Endothelial cell of umbilical vein (primary cell): ENCODE measurements at regions not wholly inside any gene's neighbourhood (a gene's known extent, or its start where the extent isn't known, plus 50 kb on each side); places are given as distances from the start of the nearest gene placed in this dataset.

Experiments used
- BruUV-seq: library from RNA; stranded (reverse); fragments of 400-500 nt; replicated peaks from 2 replicates; lab custom pipeline; 2021; lab: Mats Ljungman, UMichigan
- CTCF ChIA-PET: fragments of 300-600, 350-600 bp; sonication (Branson Sonifier 250); formaldehyde crosslinking; loops from one replicate; lab custom pipeline; 2021; ENCODE audit warnings: antibody characterized with exemption, inconsistent platforms; lab: Charles Lee
- POLR2A ChIA-PET: fragments of 300-600, 350-600 bp; sonication (Branson Sonifier 250); formaldehyde crosslinking; loops from one replicate; lab custom pipeline; 2021; ENCODE audit warnings: antibody characterized with exemption, inconsistent platforms; lab: Charles Lee
- DNase-seq: peaks from one replicate; pipeline ENCODE4 v3.0.0-alpha.2; 2011; ENCODE audit warnings: low read depth, low spot score
- FAIRE-seq: peaks from 2 replicates; lab custom pipeline; 2011; peaks lifted over from hg19 to GRCh38; lab: Jason Lieb, UNC
- H2AFZ ChIP-seq: 2 replicates; pipeline ENCODE4 v1.6.0; 2012; ENCODE audit warnings: low read depth, low read length, control low read depth, inconsistent platforms
- H3K27ac ChIP-seq: 2 replicates; pipeline ENCODE4 v1.5.1; 2011; ENCODE audit warnings: low read depth, mild to moderate bottlenecking, control low read depth, low read length, moderate library complexity; ENCODE audit not compliant: insufficient read depth
- H3K27me3 ChIP-seq, 2 experiments: 2 replicates each; pipeline versions ENCODE4 v1.6.0 to v1.6.1; 2011; ENCODE audit warnings: low read length in 2 of 2, mixed read lengths in 1 of 2; ENCODE audit not compliant: control insufficient read depth in 2 of 2, insufficient read depth in 2 of 2
- H3K36me3 ChIP-seq, 2 experiments: 2 replicates in 1 of 2; 3 replicates in 1 of 2; pipeline ENCODE4 v1.5.1; 2011; ENCODE audit warnings: low read length in 2 of 2, mild to moderate bottlenecking in 1 of 2, moderate library complexity in 1 of 2; ENCODE audit not compliant: control insufficient read depth in 2 of 2, insufficient read depth in 2 of 2; ENCODE audit errors: extremely low read depth in 1 of 2
- H3K4me1 ChIP-seq: 3 replicates; pipeline ENCODE4 v1.5.1; 2011; ENCODE audit warnings: mild to moderate bottlenecking, low read length; ENCODE audit not compliant: control insufficient read depth, insufficient read depth; ENCODE audit errors: extremely low read depth
- H3K4me2 ChIP-seq: 2 replicates; pipeline ENCODE4 v1.6.1; 2011; ENCODE audit warnings: low read length, control low read depth, mixed read lengths; ENCODE audit not compliant: insufficient read depth
- H3K4me3 ChIP-seq, 3 experiments: fragments of 200-600 bp in 1 of 3; sonication (generic), shearing (Covaris generic) in 1 of 3; replicated peaks in 1 of 3; 2 replicates each; pipeline ENCODE4 v1.5.1; 2011 to 2016; ENCODE audit warnings: control low read depth in 3 of 3, low read length in 3 of 3, mild to moderate bottlenecking in 2 of 3, inconsistent platforms in 1 of 3, low read depth in 1 of 3, moderate library complexity in 1 of 3; ENCODE audit not compliant: insufficient read depth in 1 of 3
- H3K79me2 ChIP-seq: 2 replicates; pipeline ENCODE4 v1.6.0; 2012; ENCODE audit warnings: low read length, inconsistent platforms; ENCODE audit not compliant: control insufficient read depth, insufficient read depth
- H3K9ac ChIP-seq: replicated peaks from 2 replicates; pipeline ENCODE3; 2011; ENCODE audit warnings: low read length, control low read depth; ENCODE audit not compliant: insufficient read depth; ENCODE audit errors: extremely low read depth
- H3K9me1 ChIP-seq: replicated peaks from 3 replicates; pipeline ENCODE4 v1.6.0; 2011; ENCODE audit warnings: mild to moderate bottlenecking, low read length; ENCODE audit not compliant: control insufficient read depth, insufficient read depth; ENCODE audit errors: extremely low read depth
- H3K9me3 ChIP-seq: replicated peaks from 2 replicates; pipeline ENCODE4 v1.5.1; 2012; ENCODE audit warnings: low read length, inconsistent platforms; ENCODE audit not compliant: control insufficient read depth, insufficient read depth
- H4K20me1 ChIP-seq: replicated peaks from 2 replicates; pipeline ENCODE3; 2011; ENCODE audit warnings: mild to moderate bottlenecking, low read length; ENCODE audit not compliant: control insufficient read depth, insufficient read depth; ENCODE audit errors: extremely low read depth
- FOS ChIP-seq: IDR thresholded peaks from 2 replicates; pipeline ENCODE4 v1.6.1; 2011; ENCODE audit warnings: mild to moderate bottlenecking, low read length, moderate library complexity, borderline replicate concordance; ENCODE audit not compliant: insufficient read depth
- GATA2 ChIP-seq: IDR thresholded peaks from 2 replicates; pipeline ENCODE4 v1.7.0; 2011; ENCODE audit warnings: low read depth, mild to moderate bottlenecking, moderate library complexity, mixed read lengths, low read length; ENCODE audit not compliant: insufficient read length, insufficient read depth
- POLR2AphosphoS5 ChIP-seq: IDR thresholded peaks from 2 replicates; pipeline ENCODE4 v1.6.1; 2012; ENCODE audit warnings: low read depth, mild to moderate bottlenecking, control low read depth, low read length, moderate library complexity; ENCODE audit not compliant: insufficient read depth
- dilution Hi-C: fragments of 300-500 bp; cut with MboI; formaldehyde crosslinking; loops from one replicate; pipeline ENCODE4 v1.15.0; 2019; ENCODE audit warnings: low sequenced_read_pairs; ENCODE audit not compliant: extremely low pct_ligation_motif_present
- intact Hi-C: fragments of 100-400 bp; cut with micrococcal nuclease; formaldehyde crosslinking; loops from one replicate; pipeline ENCODE4 v1.10.0; 2022
- TF ChIP-seq, protein P1 (sequence below): IDR thresholded peaks from 2 replicates; pipeline ENCODE4 v1.6.1; 2011; ENCODE audit not compliant: insufficient read depth, insufficient read length

DNA sequence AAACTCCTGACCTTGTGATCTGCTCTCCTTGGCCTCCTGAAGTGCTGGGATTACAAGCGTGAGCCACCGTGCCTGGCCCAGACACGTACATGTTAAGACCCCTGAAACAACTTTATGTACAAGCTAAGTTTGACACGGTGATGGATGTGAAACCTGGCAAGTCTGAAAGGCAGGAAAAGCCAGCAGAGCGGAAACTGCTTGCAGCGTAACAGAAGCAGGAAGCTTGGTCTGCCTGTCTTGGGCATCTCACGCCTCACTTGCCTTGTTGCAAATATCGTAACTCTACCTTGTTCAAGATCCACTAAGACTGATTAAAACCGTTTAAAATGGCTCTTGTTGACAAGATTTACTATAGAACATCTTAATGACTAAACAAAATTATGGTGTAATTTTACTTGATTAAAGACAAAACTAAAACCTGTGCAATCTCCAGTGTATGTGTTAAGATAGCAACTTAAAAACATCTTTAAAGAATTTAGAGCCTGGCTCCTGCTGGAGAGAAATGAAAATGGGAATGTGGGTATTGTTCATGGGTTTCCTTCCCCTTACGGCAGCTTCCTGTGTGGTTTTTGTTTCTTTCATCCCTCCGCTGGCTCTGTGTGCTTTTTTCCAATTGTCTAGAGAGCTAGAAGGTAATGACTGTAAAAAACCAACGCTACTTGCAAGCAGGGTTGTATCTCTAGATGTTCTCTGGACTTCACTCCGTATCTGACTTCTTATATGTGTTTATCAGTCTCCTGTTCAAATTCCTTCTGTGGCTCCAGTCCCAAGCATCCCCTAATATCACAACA lies 477.6 kb downstream of the XYLT1 start:
- dilution Hi-C loops, result no loop called here
- no peak overlapping the region for H3K4me3 ChIP-seq

DNA sequence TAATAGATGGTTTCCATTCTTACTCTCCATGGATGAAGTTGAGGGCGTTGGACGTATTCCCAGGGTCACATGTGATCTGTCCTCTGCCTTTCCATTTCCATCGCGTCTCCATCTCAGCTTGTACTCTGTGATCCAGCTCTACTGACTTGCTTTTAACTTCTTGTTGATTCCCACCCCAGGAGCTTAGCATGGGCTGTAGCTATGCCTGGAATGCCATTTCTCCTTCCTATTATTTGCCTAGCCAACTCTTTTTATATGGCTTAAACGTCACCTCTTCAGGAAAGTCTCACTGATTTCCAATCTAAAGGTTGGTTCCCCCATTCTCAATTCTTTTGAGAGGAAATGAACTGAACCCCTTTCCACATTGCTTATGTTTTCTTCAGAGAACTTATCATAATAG lies 475.9 kb downstream of the XYLT1 start:
- BruUV-seq, result no TSS peak
- no peaks in the 10 kb centered on the region for H3K4me1 ChIP-seq
- FAIRE-seq, result no peak
- H3K79me2 ChIP-seq, result no peaks in the 10 kb centered on the region
- no peak for DNase-seq
- no peak overlapping the region for H3K4me2 ChIP-seq
- intact Hi-C loops (no loop called here), dilution Hi-C loops (no loop called here)
- no peaks in the 10 kb centered on the region for H3K27me3 ChIP-seq
- peaks cover 2% of the 10 kb centered on the region for H3K9me3 ChIP-seq
- no peaks in the 10 kb centered on the region for H4K20me1 ChIP-seq
- TF ChIP-seq FOS (no peak), POLR2AphosphoS5 (no peak), GATA2 (no peak)
- TF ChIP-seq, protein P1, sequence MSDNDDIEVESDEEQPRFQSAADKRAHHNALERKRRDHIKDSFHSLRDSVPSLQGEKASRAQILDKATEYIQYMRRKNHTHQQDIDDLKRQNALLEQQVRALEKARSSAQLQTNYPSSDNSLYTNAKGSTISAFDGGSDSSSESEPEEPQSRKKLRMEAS, result no peak
- ChIA-PET CTCF (no interaction called here), POLR2A (no interaction called here)
- H3K9me1 ChIP-seq, result no peaks in the 10 kb centered on the region
- no peak overlapping the region for H3K4me3 ChIP-seq
- no peak overlapping the region for H3K27ac ChIP-seq
- no peaks in the 10 kb centered on the region for H3K36me3 ChIP-seq
- no peak overlapping the region for H3K9ac ChIP-seq
- no peak overlapping the region for H2AFZ ChIP-seq

More for the DNA sequence above, 477.6 kb downstream of the XYLT1 start:
- intact Hi-C loops, result no loop called here
- CTCF ChIA-PET, result no interaction called here
- Histone ChIP-seq H3K4me2 (no peak overlapping the region), H3K9ac (no peak overlapping the region), H3K79me2 (no peaks in the 10 kb centered on the region), H3K36me3 (no peaks in the 10 kb centered on the region), H3K9me3 (peaks cover 2% of the 10 kb centered on the region), H3K4me1 (no peaks in the 10 kb centered on the region), H3K9me1 (no peaks in the 10 kb centered on the region), H4K20me1 (no peaks in the 10 kb centered on the region), H3K27ac (no peak overlapping the region), H3K27me3 (no peaks in the 10 kb centered on the region), H2AFZ (no peak overlapping the region)
- no TSS peak for BruUV-seq
- FAIRE-seq (no peak), DNase-seq (no peak)
- TF ChIP-seq POLR2AphosphoS5 (no peak), GATA2 (no peak)
- POLR2A ChIA-PET, result no interaction called here
